K562 (cell line): ENCODE measurements at regions not wholly inside any gene's neighbourhood (a gene's known extent, or its start where the extent isn't known, plus 50 kb on each side); places are given as distances from the start of the nearest gene placed in this dataset.

ENCODE experiments used
- ATAC-seq: fragments of 200-7000 bp; cut with Tn5 transposase; 3 replicates; pipeline ENCODE4 v1.9.1; 2020; ENCODE audit warnings: moderate library complexity
- BruUV-seq: library from RNA; stranded (reverse); fragments of 400-500 nt; replicated peaks from 2 replicates; lab custom pipeline; 2021; lab: Mats Ljungman, UMichigan
- CTCF ChIA-PET: fragments of 300-600 bp; formaldehyde crosslinking; extraction: SDS; loops from one replicate; lab custom pipeline; 2021; ENCODE audit warnings: low intra/inter-chr PET ratio; lab: Yijun Ruan, JAX
- POLR2A ChIA-PET: fragments of 300-600, 350-650 bp; sonication (Branson Sonifier 250); formaldehyde crosslinking; extraction: SDS; loops from one replicate; lab custom pipeline; 2021; ENCODE audit warnings: antibody characterized with exemption, inconsistent platforms; lab: Yijun Ruan, JAX
- DNase-seq, 4 experiments: peaks; one replicate each; pipeline versions ENCODE4 v3.0.0 to v3.0.0-alpha.2; 2011 to 2018; ENCODE audit warnings: low spot score in 3 of 4, mixed read lengths in 3 of 4; ENCODE audit errors: extremely low read depth in 1 of 4
- FAIRE-seq: peaks from 2 replicates; lab custom pipeline; 2011; peaks lifted over from hg19 to GRCh38; lab: Jason Lieb, UNC
- H2AFZ ChIP-seq: 2 replicates; pipeline ENCODE4 v1.6.0; 2011; ENCODE audit warnings: low read depth, low read length, control low read depth, inconsistent platforms
- H3K27ac ChIP-seq: fragments of 200-600 bp; 3 replicates; pipeline ENCODE4 v1.8.0; 2011; ENCODE audit warnings: low read depth, mild to moderate bottlenecking, control low read depth, inconsistent platforms, low read length, moderate library complexity, mixed read lengths; ENCODE audit errors: extremely low read depth
- H3K27me3 ChIP-seq, 2 experiments: fragments of 300-600 bp in 1 of 2; 2 replicates in 1 of 2; 3 replicates in 1 of 2; pipeline versions ENCODE4 v1.6.0 to v1.8.0; 2011; ENCODE audit warnings: inconsistent platforms in 2 of 2, low read length in 2 of 2, mild to moderate bottlenecking in 1 of 2, mixed read lengths in 1 of 2, moderate library complexity in 1 of 2; ENCODE audit not compliant: control insufficient read depth in 2 of 2, insufficient read depth in 2 of 2
- H3K36me3 ChIP-seq: fragments of 300-600 bp; 3 replicates; pipeline ENCODE4 v1.8.0; 2011; ENCODE audit warnings: mild to moderate bottlenecking, low read length, inconsistent platforms; ENCODE audit not compliant: control insufficient read depth, insufficient read depth
- H3K4me1 ChIP-seq, 2 experiments: fragments of 200-600 bp in 1 of 2; replicated peaks in 1 of 2; 2 replicates in 1 of 2; 3 replicates in 1 of 2; pipeline versions ENCODE4 v1.5.1 to v1.8.0; 2011; ENCODE audit warnings: inconsistent platforms in 2 of 2, low read length in 2 of 2, mild to moderate bottlenecking in 1 of 2, mixed read lengths in 1 of 2, moderate library complexity in 1 of 2; ENCODE audit not compliant: control insufficient read depth in 2 of 2, insufficient read depth in 2 of 2
- H3K4me2 ChIP-seq: 2 replicates; pipeline ENCODE4 v1.6.1; 2011; ENCODE audit warnings: low read length, control low read depth, inconsistent platforms, mixed read lengths; ENCODE audit not compliant: insufficient read depth
- H3K4me3 ChIP-seq: fragments of 200-600 bp; sonication (generic), shearing (Covaris generic); 2 replicates; pipeline ENCODE4 v1.5.1; 2016; ENCODE audit warnings: control low read depth, inconsistent platforms
- H3K79me2 ChIP-seq: fragments of 200-600 bp; 3 replicates; pipeline ENCODE4 v1.8.0; 2011; ENCODE audit warnings: low read length, inconsistent platforms; ENCODE audit not compliant: control insufficient read depth, insufficient read depth
- H3K9ac ChIP-seq, 2 experiments: 2 replicates each; pipeline versions ENCODE4 v1.6.0 to v1.6.1; 2011; ENCODE audit warnings: low read depth in 2 of 2, low read length in 2 of 2, control low read depth in 1 of 2, inconsistent platforms in 1 of 2, mild to moderate bottlenecking in 1 of 2, mixed read lengths in 1 of 2; ENCODE audit not compliant: insufficient read depth in 1 of 2
- H3K9me1 ChIP-seq: one replicate; pipeline ENCODE4 v1.6.0; 2011; ENCODE audit warnings: inconsistent platforms, mild to moderate bottlenecking, low read length, moderate library complexity; ENCODE audit not compliant: control insufficient read depth, insufficient read depth
- H3K9me3 ChIP-seq: replicated peaks from 2 replicates; pipeline ENCODE4 v1.5.1; 2011; ENCODE audit warnings: low read depth, low read length, inconsistent platforms; ENCODE audit not compliant: control insufficient read depth, insufficient read depth
- H4K20me1 ChIP-seq: replicated peaks from 2 replicates; pipeline ENCODE4 v1.6.1; 2011; ENCODE audit warnings: low read length, inconsistent platforms, mixed read lengths; ENCODE audit not compliant: control insufficient read depth, insufficient read depth
- CCNT2 ChIP-seq: IDR thresholded peaks from 2 replicates; pipeline ENCODE4 v1.6.1; 2011; ENCODE audit warnings: borderline replicate concordance, low read depth, mild to moderate bottlenecking, moderate library complexity, mixed read lengths, low read length; ENCODE audit not compliant: insufficient read length; ENCODE audit errors: extremely low read depth
- CHCHD3 ChIP-seq: fragments of 250-450 bp; sonication (Bioruptor Pico); IDR thresholded peaks from 2 replicates; pipeline ENCODE4 v2.1.2; 2022; ENCODE audit warnings: mild to moderate bottlenecking
- CHD2 ChIP-seq: IDR thresholded peaks from 2 replicates; pipeline ENCODE4 v1.6.1; 2011; ENCODE audit warnings: low read depth, low read length
- DIDO1 ChIP-seq: fragments of 450-650 bp; IDR thresholded peaks from 2 replicates; pipeline ENCODE4 v1.6.1; 2016; ENCODE audit warnings: low read depth, missing biosample characterization, missing genetic modification characterization
- KLF10 ChIP-seq: fragments of 250-450 bp; sonication (Bioruptor Pico); IDR thresholded peaks from 2 replicates; pipeline ENCODE4 v1.6.1; 2021; ENCODE audit warnings: matching md5 sums
- SIN3A ChIP-seq, 2 experiments: fragments of 150-350 bp in 1 of 2; IDR thresholded peaks; 2 replicates each; pipeline ENCODE4 v1.6.1; 2011 to 2016; ENCODE audit warnings: borderline replicate concordance in 2 of 2, low read depth in 2 of 2, low read length in 2 of 2, mild to moderate bottlenecking in 2 of 2, moderate library complexity in 2 of 2; ENCODE audit not compliant: control insufficient read depth in 1 of 2
- SNRNP70 ChIP-seq: fragments of 200-400 bp; formaldehyde crosslinking; optimal IDR thresholded peaks from 2 replicates; pipeline ENCODE3; 2017; ENCODE audit warnings: low read depth, low read length
- ZNF696 ChIP-seq: fragments of 250-450 bp; sonication (Bioruptor Pico); conservative IDR thresholded peaks from 2 replicates; pipeline ENCODE4 v1.4.0; 2020; ENCODE audit warnings: mild to moderate bottlenecking, moderate library complexity
- WGBS: fragments of 100-300 bp; shearing (Covaris generic); methylation state at CpG from one replicate; pipeline ENCODE4 v1.1.6; 2016; ENCODE audit warnings: low coverage, mixed read lengths; ENCODE audit not compliant: insufficient coverage; ENCODE audit errors: missing lambda C conversion rate; 5-methylcytosine and 5-hydroxymethylcytosine counted together
- in situ Hi-C: fragments of 300-500 bp; cut with MboI; formaldehyde crosslinking; loops from 4 replicates; pipeline ENCODE4 v1.15.0; 2018; ENCODE audit warnings: inconsistent platforms, mixed read lengths
- intact Hi-C: fragments of 100-400 bp; cut with micrococcal nuclease; formaldehyde crosslinking; loops from 2 replicates; pipeline ENCODE4 v1.14.2; 2022
- TF ChIP-seq, protein P1 (sequence below), 3 experiments: fragments of 200-800 bp in 1 of 3; fragments of 250-450 bp in 1 of 3; fragments of 450-650 bp in 1 of 3; sonication (Bioruptor Pico) in 1 of 3; sonication (Bioruptor generic) in 1 of 3; formaldehyde crosslinking in 1 of 3; IDR thresholded peaks; 2 replicates each; pipeline versions ENCODE4 v1.6.1 to v1.8.0; 2016 to 2022; ENCODE audit warnings: mild to moderate bottlenecking in 2 of 3, missing genetic modification characterization in 2 of 3, missing compliant biosample characterization in 1 of 3, moderate library complexity in 1 of 3
- TF ChIP-seq, protein P2 (sequence below), 2 experiments: fragments of 450-650 bp; IDR thresholded peaks; 2 replicates each; pipeline ENCODE4 v1.6.1; 2018; ENCODE audit warnings: mild to moderate bottlenecking in 2 of 2, low read depth in 1 of 2; ENCODE audit not compliant: partially characterized antibody in 2 of 2

- H3K4me1 ChIP-seq: peaks cover 3 to 11% of the 10 kb centered on the region in 2 experiments; a peak in 3 of 5 replicates
- no peak overlapping the region for H2AFZ ChIP-seq
- H3K79me2 ChIP-seq: peaks cover 51% of the 10 kb centered on the region
- peak overlapping the region; percentile 61; the same call in 1 of the 2 replicates for H3K4me3 ChIP-seq
- 34% methylated on average over 2 of the region's 2 CpGs for WGBS
- ChIA-PET POLR2A (interaction anchor here (0.6 to 7.3 kb wide), 27 partner anchors 13 to 1680 kb away, joined by 3 to 1095 read pairs (median 57); partner anchors contain the start of gene HFE), CTCF (no interaction called here)
- DNase-seq (no peak), ATAC-seq (no peak), FAIRE-seq (peak; percentile 26)
- H3K4me2 ChIP-seq: peak overlapping the region; percentile 98
- H3K27me3 ChIP-seq: no peaks in the 10 kb centered on the region
- peak overlapping the region; percentile 72 to 93; a peak in 3 of 4 replicates for H3K9ac ChIP-seq
- no TSS peak for BruUV-seq
- H3K9me3 ChIP-seq: no peaks in the 10 kb centered on the region; the same call in 1 of the 2 replicates
- in situ Hi-C loops: loop anchor here (25.0 kb wide), 1 partner anchor 1599 kb away; a partner anchor contains a TSS
- peak overlapping the region; percentile 88 for H3K27ac ChIP-seq
- H3K9me1 ChIP-seq: no peaks in the 10 kb centered on the region
- H3K36me3 ChIP-seq: peaks cover 5% of the 10 kb centered on the region; the same call in 1 of the 3 replicates
- intact Hi-C loops: loop anchor here (10.0 kb wide), 1 partner anchor 1439 kb away; the partner anchor contains the start of gene GMNN
- peaks cover 13% of the 10 kb centered on the region for H4K20me1 ChIP-seq
- TF ChIP-seq SNRNP70 (no peak), DIDO1 (no peak), KLF10 (CRISPR knock-in tag) (0 out of 2 replicates have a peak, but pooled peaks have one; percentile 67), CHD2 (peak; percentile 31), CHCHD3 (CRISPR knock-in tag) (peak; percentile 83; the same call in 1 of the 2 replicates), CCNT2 (peak; percentile 32), ZNF696 (CRISPR knock-in tag) (no peak), SIN3A (IDR thresholded peaks at IDR 0.05; ENCODE audit: borderline replicate concordance in 2 of 2, control insufficient read depth in 1 of 2, low read depth in 2 of 2, low read length in 2 of 2) (peak in 1 of 2 experiments; percentile 20; a peak in 1 of 4 replicates)
- TF ChIP-seq, protein P1, sequence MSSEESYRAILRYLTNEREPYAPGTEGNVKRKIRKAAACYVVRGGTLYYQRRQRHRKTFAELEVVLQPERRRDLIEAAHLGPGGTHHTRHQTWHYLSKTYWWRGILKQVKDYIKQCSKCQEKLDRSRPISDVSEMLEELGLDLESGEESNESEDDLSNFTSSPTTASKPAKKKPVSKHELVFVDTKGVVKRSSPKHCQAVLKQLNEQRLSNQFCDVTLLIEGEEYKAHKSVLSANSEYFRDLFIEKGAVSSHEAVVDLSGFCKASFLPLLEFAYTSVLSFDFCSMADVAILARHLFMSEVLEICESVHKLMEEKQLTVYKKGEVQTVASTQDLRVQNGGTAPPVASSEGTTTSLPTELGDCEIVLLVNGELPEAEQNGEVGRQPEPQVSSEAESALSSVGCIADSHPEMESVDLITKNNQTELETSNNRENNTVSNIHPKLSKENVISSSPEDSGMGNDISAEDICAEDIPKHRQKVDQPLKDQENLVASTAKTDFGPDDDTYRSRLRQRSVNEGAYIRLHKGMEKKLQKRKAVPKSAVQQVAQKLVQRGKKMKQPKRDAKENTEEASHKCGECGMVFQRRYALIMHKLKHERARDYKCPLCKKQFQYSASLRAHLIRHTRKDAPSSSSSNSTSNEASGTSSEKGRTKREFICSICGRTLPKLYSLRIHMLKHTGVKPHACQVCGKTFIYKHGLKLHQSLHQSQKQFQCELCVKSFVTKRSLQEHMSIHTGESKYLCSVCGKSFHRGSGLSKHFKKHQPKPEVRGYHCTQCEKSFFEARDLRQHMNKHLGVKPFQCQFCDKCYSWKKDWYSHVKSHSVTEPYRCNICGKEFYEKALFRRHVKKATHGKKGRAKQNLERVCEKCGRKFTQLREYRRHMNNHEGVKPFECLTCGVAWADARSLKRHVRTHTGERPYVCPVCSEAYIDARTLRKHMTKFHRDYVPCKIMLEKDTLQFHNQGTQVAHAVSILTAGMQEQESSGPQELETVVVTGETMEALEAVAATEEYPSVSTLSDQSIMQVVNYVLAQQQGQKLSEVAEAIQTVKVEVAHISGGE (CRISPR knock-in tag; IDR thresholded peaks at IDR 0.05): no peak
- TF ChIP-seq, protein P2, sequence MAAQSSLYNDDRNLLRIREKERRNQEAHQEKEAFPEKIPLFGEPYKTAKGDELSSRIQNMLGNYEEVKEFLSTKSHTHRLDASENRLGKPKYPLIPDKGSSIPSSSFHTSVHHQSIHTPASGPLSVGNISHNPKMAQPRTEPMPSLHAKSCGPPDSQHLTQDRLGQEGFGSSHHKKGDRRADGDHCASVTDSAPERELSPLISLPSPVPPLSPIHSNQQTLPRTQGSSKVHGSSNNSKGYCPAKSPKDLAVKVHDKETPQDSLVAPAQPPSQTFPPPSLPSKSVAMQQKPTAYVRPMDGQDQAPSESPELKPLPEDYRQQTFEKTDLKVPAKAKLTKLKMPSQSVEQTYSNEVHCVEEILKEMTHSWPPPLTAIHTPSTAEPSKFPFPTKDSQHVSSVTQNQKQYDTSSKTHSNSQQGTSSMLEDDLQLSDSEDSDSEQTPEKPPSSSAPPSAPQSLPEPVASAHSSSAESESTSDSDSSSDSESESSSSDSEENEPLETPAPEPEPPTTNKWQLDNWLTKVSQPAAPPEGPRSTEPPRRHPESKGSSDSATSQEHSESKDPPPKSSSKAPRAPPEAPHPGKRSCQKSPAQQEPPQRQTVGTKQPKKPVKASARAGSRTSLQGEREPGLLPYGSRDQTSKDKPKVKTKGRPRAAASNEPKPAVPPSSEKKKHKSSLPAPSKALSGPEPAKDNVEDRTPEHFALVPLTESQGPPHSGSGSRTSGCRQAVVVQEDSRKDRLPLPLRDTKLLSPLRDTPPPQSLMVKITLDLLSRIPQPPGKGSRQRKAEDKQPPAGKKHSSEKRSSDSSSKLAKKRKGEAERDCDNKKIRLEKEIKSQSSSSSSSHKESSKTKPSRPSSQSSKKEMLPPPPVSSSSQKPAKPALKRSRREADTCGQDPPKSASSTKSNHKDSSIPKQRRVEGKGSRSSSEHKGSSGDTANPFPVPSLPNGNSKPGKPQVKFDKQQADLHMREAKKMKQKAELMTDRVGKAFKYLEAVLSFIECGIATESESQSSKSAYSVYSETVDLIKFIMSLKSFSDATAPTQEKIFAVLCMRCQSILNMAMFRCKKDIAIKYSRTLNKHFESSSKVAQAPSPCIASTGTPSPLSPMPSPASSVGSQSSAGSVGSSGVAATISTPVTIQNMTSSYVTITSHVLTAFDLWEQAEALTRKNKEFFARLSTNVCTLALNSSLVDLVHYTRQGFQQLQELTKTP (IDR thresholded peaks at IDR 0.05; ENCODE audit: low read depth in 1 of 2, partially characterized antibody in 2 of 2): peak in 1 of 2 experiments; percentile 19
Measured at GRCh38 chr6:26213334-26214075, 126.3 kb downstream of the HFE start.
